K562 (cell line): ENCODE measurements at regions not wholly inside any gene's neighbourhood (a gene's known extent, or its start where the extent isn't known, plus 50 kb on each side); places are given as distances from the start of the nearest gene placed in this dataset.

Source experiments
- BRD9 ChIP-seq: fragments of 450-650 bp; IDR thresholded peaks from 2 replicates; pipeline ENCODE4 v1.6.1; 2018; ENCODE audit warnings: low read depth; ENCODE audit not compliant: partially characterized antibody
- CTCFL ChIP-seq: IDR thresholded peaks from 2 replicates; pipeline ENCODE4 v1.6.1; 2011; ENCODE audit warnings: borderline replicate concordance, low read depth, mild to moderate bottlenecking, moderate library complexity, low read length; ENCODE audit not compliant: insufficient read depth, poor library complexity, severe bottlenecking
- IRF2 ChIP-seq: sonication (generic); formaldehyde crosslinking; IDR thresholded peaks from 2 replicates; pipeline ENCODE4 v1.8.1; 2022; ENCODE audit warnings: mild to moderate bottlenecking, missing genetic modification reagents
- ZNF407 ChIP-seq: fragments of 450-650 bp; IDR thresholded peaks from 2 replicates; pipeline ENCODE4 v1.6.1; 2016; ENCODE audit warnings: low read depth
- TF ChIP-seq, protein P1 (sequence below), 2 experiments: fragments of 450-650 bp in 1 of 2; sonication (generic) in 1 of 2; formaldehyde crosslinking in 1 of 2; IDR thresholded peaks; 2 replicates each; pipeline versions ENCODE4 v1.7.1 to v1.9.0; 2016 to 2022; ENCODE audit warnings: inconsistent platforms in 1 of 2, mild to moderate bottlenecking in 1 of 2, missing genetic modification reagents in 1 of 2

- TF ChIP-seq ZNF407, result no peak
- TF ChIP-seq, protein P1, sequence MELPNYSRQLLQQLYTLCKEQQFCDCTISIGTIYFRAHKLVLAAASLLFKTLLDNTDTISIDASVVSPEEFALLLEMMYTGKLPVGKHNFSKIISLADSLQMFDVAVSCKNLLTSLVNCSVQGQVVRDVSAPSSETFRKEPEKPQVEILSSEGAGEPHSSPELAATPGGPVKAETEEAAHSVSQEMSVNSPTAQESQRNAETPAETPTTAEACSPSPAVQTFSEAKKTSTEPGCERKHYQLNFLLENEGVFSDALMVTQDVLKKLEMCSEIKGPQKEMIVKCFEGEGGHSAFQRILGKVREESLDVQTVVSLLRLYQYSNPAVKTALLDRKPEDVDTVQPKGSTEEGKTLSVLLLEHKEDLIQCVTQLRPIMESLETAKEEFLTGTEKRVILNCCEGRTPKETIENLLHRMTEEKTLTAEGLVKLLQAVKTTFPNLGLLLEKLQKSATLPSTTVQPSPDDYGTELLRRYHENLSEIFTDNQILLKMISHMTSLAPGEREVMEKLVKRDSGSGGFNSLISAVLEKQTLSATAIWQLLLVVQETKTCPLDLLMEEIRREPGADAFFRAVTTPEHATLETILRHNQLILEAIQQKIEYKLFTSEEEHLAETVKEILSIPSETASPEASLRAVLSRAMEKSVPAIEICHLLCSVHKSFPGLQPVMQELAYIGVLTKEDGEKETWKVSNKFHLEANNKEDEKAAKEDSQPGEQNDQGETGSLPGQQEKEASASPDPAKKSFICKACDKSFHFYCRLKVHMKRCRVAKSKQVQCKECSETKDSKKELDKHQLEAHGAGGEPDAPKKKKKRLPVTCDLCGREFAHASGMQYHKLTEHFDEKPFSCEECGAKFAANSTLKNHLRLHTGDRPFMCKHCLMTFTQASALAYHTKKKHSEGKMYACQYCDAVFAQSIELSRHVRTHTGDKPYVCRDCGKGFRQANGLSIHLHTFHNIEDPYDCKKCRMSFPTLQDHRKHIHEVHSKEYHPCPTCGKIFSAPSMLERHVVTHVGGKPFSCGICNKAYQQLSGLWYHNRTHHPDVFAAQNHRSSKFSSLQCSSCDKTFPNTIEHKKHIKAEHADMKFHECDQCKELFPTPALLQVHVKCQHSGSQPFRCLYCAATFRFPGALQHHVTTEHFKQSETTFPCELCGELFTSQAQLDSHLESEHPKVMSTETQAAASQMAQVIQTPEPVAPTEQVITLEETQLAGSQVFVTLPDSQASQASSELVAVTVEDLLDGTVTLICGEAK (IDR thresholded peaks at IDR 0.05), result no peak
- TF ChIP-seq, protein P1 (CRISPR knock-in tag; IDR thresholded peaks at IDR 0.05), result no peak
- TF ChIP-seq IRF2 (CRISPR knock-in tag), result no peak
- TF ChIP-seq CTCFL, result no peak
- TF ChIP-seq BRD9, result no peak
Measured at GRCh38 chr11:28713850-28714249, 605.7 kb downstream of the METTL15 start (continued).
